ENCODE measurements at regions not wholly inside any gene's neighbourhood (a gene's known extent, or its start where the extent isn't known, plus 50 kb on each side); places are given as distances from the start of the nearest gene placed in this dataset.

- no peak for DNase-seq (ENCODE audit: low read depth in 2 of 2, low spot score in 1 of 2)
Observed at GRCh38 chr6:4308364-4308763, 173.0 kb upstream of the ECI2 start.

- no peak for DNase-seq (ENCODE audit: low read depth in 2 of 2, low spot score in 1 of 2)
Observed at GRCh38 chr6:4304927-4305455, 169.6 kb upstream of the ECI2 start.

DNA sequence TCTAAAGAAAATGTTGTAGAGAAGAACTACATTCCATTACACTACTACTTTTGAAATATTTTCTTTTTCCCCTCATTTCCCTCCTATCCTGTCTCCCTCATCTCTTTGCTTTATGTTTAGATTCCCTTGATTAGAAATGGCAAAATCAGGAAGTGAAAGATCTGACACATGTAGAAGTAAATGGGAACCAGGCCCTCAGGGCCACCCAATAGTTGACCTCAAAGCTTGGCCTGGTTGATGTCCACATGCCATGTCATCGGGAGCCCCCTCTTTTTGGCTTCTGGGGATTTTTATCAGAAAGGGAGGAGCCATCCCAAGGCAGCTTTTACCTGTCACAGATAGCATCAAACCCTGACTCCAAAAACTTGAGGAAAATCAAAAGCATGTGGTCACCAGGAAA, 168.3 kb upstream of the ECI2 start:
- DNase-seq (ENCODE audit: low read depth in 2 of 2, low spot score in 1 of 2): no peak

GRCh38 chr6:4302524-4302923, 167.1 kb upstream of the ECI2 start:
- DNase-seq (ENCODE audit: low read depth in 2 of 2, low spot score in 1 of 2): no peak

- no peak for DNase-seq (ENCODE audit: low read depth in 2 of 2, low spot score in 1 of 2)
Observed at GRCh38 chr6:4301871-4302270, 166.5 kb upstream of the ECI2 start.

GRCh38 chr6:4300917-4301316, 165.5 kb upstream of the ECI2 start:
- DNase-seq (ENCODE audit: low read depth in 2 of 2, low spot score in 1 of 2): no peak

GRCh38 chr6:4299476-4299875, 164.1 kb upstream of the ECI2 start:
- no peak for DNase-seq (ENCODE audit: low read depth in 2 of 2, low spot score in 1 of 2)

- DNase-seq (ENCODE audit: low read depth in 2 of 2, low spot score in 1 of 2): no peak
Observed at GRCh38 chr6:4297348-4297747, 162.0 kb upstream of the ECI2 start.

DNA sequence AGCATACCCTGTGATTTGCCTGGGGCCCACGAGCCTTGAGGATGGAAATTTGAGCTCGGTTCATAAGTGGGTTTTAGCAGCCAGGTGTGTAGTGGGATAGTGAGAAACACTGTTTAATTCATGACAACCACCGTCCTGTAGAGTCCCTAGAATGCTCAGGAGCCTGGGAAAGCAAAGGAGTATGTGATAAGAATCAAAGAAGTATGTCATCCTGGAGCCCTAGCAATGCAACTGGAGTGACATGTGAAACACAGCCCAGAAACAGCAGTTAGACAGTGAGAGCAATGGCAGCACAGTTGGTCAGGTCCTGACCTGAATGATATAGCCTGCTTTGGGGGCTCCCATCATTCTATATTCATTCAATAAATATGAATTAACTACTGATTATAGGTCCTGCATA, 161.2 kb upstream of the ECI2 start:
- no peak for DNase-seq (ENCODE audit: low read depth in 2 of 2, low spot score in 1 of 2)

DNA sequence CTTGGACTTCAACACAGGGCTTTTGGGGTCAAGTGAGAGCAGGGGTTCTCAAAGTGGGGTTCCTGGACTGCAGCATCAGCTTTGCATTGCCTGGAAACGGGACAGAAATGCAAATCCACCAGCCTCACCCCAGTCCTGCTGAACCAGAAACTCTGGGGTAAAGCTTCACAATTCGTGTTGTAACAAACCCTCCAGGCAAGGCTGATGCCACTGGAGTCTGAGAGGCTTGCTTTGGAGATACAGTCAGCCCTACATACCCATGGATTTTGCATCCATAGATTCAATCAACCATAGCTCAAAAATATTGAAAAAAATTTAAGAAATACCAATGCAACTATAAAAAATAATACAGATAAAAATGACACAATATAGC, 160.4 kb upstream of the ECI2 start:
- no peak for DNase-seq (ENCODE audit: low read depth in 2 of 2, low spot score in 1 of 2)

GRCh38 chr6:4295058-4295782, 159.8 kb upstream of the ECI2 start:
- no peak for DNase-seq (ENCODE audit: low read depth in 2 of 2, low spot score in 1 of 2)

GRCh38 chr6:4294636-4295035, 159.3 kb upstream of the ECI2 start:
- no peak for DNase-seq (ENCODE audit: low read depth in 2 of 2, low spot score in 1 of 2)

DNA sequence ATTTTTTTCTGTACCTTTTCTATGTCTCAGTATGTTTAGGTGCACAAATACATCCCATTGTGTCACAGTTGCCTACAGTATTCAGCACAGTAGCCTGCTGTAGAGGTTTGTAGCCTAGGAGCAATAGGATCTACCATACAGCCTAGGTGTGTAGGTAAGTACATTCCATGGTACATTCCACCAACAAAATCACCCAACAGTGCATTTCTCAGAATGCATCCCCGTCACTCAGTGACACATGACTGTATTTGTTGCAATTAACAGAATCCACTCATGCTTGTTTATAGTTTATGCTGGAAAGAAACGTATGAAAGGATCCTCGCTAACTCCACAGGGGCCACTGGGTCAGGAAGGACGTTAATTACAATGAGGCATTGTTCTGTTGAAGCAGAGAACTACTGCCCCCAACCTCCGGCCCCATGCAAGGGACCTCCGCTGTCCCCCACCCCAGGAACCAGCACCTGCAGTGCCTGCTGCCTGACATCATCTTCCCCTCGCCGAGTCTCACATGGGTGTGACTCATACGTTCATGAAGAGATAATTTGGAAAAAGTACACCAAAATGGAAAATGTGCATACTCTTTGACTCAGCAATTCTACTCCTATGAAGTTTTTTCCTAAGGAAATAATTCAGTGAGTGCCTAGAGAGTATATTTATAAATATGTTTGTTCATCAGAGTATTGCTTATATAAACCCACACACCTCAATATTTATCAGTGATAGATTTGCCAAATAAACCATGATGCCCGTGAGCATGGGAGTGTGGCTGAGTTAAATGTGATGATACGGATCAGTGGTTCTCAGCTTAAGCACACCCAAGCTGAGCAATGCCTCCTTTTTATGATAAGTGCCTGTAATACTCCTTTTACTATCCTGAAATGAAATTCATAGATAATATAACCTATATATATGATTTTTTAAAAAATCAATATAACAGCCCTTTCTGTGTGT, 156.4 kb upstream of the ECI2 start:
- DNase-seq (ENCODE audit: low read depth in 2 of 2, low spot score in 1 of 2): no peak

- DNase-seq (ENCODE audit: low read depth in 2 of 2, low spot score in 1 of 2): no peak
Observed at GRCh38 chr6:4289770-4290320, 154.5 kb upstream of the ECI2 start.

- no peak for DNase-seq (ENCODE audit: low read depth in 2 of 2, low spot score in 1 of 2)
Observed at GRCh38 chr6:4287811-4288244, 152.5 kb upstream of the ECI2 start.

GRCh38 chr6:4287372-4287771, 152.0 kb upstream of the ECI2 start:
- no peak for DNase-seq (ENCODE audit: low read depth in 2 of 2, low spot score in 1 of 2)

DNA sequence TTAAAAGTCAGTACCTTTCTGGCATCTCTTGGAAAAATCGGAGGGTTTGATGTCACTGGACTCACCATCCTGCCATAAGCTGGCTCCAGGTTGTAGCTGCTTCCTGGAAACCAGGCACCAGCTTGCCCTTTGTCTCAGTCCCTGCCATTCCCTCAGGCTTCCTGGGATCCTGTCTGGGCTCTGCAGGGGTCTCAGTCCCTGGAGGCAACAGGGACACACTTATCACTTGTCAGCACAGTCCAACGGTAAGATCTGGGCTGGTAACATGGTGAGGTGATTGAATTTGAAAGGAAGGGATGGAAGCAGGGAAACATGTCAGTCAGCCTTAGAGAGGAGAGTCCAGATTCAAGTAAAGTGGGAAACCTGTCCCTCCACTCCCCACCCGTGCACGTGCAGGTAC, 147.6 kb upstream of the ECI2 start:
- no peak for DNase-seq (ENCODE audit: low read depth in 2 of 2, low spot score in 1 of 2)

DNA sequence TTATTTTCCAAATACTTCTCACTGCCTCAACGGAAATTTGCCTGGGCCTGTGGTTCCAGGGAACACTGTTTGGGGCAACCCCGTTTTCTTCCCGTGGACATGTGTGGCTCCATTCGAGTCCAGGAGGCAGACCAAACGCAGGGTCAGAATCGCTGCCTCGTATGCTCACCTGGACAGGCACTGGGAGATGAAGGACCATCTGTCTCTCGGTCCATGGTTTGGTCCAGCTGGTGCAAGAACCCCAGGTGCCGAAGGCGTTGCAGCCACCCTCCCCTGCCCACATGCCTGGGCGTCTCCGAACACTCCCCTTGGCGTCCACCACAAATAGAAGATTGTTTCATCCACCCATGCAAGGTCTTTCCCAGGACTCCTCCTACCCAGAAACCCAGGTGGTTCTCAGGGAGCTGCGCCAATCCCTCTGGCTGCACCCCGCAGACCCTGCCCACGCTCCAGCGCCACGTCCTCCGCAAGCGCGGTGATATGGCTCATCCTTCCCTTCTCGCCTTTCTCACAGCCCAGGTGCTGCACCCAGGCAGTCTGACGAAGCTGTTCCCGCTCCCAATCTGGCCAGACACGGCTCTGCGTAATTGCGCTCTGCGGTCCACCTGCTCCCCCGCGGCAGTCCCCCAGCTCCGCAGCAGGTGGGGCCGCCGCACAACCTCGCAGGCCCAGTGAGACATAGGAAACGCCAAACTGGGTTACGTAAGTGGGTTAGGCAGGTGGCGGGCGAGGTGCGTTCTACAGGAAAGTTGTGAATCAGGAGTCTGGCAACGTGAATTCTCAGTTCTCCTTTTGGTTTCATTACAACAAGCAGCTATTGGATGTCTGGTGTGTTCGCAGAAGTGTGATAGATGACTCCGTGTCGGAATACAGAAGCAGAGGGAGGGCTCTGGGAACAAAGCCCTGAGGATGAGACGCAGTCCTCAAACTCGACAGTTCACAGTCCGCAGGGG, 146.2 kb upstream of the ECI2 start:
- DNase-seq (ENCODE audit: low read depth in 2 of 2, low spot score in 1 of 2): no peak

DNA sequence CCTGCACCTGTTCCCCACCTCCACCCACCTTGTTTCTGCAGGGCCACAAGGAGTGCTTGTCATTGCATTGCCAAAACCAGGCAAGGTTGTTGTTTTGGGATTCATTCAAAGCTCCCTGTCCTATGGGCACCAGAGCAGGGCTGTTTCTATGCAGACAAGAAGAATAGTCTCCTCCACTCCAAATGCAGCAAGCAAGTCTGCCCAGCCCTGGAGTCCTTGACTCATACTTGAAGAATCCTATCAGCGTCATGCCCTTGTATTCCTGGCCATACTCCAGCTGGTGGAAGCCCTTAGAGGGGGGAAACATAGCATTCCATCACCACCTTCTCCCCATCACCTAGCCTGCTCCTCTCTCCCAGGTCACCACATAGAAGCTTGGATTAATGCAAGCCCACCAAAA, 145.3 kb upstream of the ECI2 start:
- no peak for DNase-seq (ENCODE audit: low read depth in 2 of 2, low spot score in 1 of 2)

- no peak for DNase-seq (ENCODE audit: low read depth in 2 of 2, low spot score in 1 of 2)
Observed at GRCh38 chr6:4280031-4280430, 144.7 kb upstream of the ECI2 start.
